ENCODE measurements at regions not wholly inside any gene's neighbourhood (a gene's known extent, or its start where the extent isn't known, plus 50 kb on each side); places are given as distances from the start of the nearest gene placed in this dataset.

- no peak for TF ChIP-seq CTCF (IDR thresholded peaks at IDR 0.05)
- no peak for TF ChIP-seq POLR2A (IDR thresholded peaks at IDR 0.05)
Measured at GRCh38 chr3:34183611-34184340, 385.3 kb downstream of the PDCD6IP start.

Data from esophagus squamous epithelium (tissue), 4 donors.